Choroid plexus epithelial cell (primary cell): ENCODE measurements at regions not wholly inside any gene's neighbourhood (a gene's known extent, or its start where the extent isn't known, plus 50 kb on each side); places are given as distances from the start of the nearest gene placed in this dataset.

Experiments used
- DNase-seq: peaks from one replicate; pipeline ENCODE4 v3.0.0-alpha.2; 2010; ENCODE audit warnings: low read depth
- H3K4me3 ChIP-seq: 2 replicates; pipeline ENCODE4 v1.5.1; 2011; ENCODE audit warnings: low read depth, mild to moderate bottlenecking, control low read depth, low read length, moderate library complexity
- TF ChIP-seq, protein P1 (sequence below): conservative IDR thresholded peaks from 2 replicates; pipeline ENCODE4 v1.5.1; 2011; ENCODE audit warnings: low read depth, mild to moderate bottlenecking, control low read depth, inconsistent platforms, low read length, moderate library complexity

- TF ChIP-seq, protein P1, sequence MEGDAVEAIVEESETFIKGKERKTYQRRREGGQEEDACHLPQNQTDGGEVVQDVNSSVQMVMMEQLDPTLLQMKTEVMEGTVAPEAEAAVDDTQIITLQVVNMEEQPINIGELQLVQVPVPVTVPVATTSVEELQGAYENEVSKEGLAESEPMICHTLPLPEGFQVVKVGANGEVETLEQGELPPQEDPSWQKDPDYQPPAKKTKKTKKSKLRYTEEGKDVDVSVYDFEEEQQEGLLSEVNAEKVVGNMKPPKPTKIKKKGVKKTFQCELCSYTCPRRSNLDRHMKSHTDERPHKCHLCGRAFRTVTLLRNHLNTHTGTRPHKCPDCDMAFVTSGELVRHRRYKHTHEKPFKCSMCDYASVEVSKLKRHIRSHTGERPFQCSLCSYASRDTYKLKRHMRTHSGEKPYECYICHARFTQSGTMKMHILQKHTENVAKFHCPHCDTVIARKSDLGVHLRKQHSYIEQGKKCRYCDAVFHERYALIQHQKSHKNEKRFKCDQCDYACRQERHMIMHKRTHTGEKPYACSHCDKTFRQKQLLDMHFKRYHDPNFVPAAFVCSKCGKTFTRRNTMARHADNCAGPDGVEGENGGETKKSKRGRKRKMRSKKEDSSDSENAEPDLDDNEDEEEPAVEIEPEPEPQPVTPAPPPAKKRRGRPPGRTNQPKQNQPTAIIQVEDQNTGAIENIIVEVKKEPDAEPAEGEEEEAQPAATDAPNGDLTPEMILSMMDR: no peak
- no peak overlapping the region for H3K4me3 ChIP-seq
- DNase-seq: no peak
Measured at GRCh38 chr12:86799616-86800015, 543.4 kb upstream of the MGAT4C start.

GRCh38 chr12:86796550-86796949 lies 540.4 kb upstream of the MGAT4C start:
- TF ChIP-seq, protein P1: no peak
- no peak for DNase-seq
- no peak overlapping the region for H3K4me3 ChIP-seq

DNA sequence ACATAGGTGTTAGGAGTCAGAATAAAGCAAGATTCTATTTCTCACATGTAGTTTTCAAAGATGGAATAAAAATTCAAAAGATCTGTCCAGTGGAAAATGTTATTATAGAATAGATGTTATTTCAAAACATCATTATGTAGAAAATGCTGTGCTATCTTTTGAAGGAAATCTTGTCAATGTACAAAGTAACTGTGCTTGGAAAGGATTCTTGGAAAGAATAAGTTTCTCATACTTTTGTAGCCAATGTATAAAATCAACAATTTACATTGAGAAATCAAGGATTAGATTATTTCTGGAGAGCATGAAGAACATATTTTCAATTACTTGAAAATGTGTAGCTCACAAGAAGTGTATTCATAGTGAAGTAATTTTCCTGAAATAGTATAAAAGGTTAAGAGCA lies 532.5 kb upstream of the MGAT4C start:
- no peak overlapping the region for H3K4me3 ChIP-seq
- TF ChIP-seq, protein P1: no peak
- peak; percentile 21 for DNase-seq

- DNase-seq: no peak
- TF ChIP-seq, protein P1: no peak
- no peak overlapping the region for H3K4me3 ChIP-seq
Measured at GRCh38 chr12:86787419-86787818, 531.2 kb upstream of the MGAT4C start.

GRCh38 chr12:86777325-86777724 lies 521.1 kb upstream of the MGAT4C start:
- TF ChIP-seq, protein P1: no peak
- no peak for DNase-seq
- H3K4me3 ChIP-seq: no peak overlapping the region

DNA sequence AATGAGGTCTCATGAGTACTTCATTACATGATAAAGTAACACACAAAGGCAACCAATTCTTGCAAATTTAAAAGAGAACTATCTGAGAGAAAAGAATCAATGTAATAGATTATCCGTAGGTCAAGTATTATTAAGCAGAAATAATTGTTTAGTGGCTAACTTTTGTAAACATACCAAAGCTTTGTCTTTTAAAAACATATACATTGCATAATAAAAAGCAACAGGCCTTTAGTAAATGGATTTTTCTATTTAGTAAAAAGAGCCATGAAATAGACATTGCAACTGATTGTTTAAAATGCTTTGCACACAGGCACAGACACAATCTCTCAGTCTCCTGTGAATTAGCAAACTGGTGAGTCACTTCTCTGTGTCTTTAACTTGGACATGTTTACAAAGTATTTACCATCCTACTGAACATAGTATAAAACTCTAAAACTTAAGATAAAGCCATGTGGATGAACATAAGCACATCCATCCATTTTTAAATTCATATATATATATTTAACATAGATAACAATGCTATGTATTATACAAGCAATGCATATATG lies 518.7 kb upstream of the MGAT4C start:
- peak; percentile 54 for DNase-seq
- TF ChIP-seq, protein P1: no peak

DNA sequence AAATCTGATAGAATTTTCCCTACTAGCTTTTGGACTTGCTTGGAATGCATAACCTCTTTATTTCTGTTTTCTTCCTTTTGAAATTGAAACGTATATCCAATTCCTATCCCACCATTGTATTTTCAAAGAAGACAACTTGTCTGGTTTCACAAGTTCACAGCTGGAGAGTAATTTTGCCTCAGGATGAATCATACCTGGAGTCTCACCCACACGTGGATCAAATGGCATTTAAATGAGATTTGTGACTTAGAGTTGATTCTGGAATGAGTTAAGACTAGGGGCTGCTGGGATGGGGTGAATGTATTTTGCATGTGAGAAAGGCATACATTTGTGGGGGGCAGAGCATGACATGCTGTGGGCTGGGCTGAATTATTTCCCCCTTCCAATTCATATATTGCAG lies 516.5 kb upstream of the MGAT4C start:
- peak; percentile 55 for DNase-seq
- TF ChIP-seq, protein P1: no peak
- no peak overlapping the region for H3K4me3 ChIP-seq

More for the DNA sequence above, 518.7 kb upstream of the MGAT4C start:
- H3K4me3 ChIP-seq: no peak overlapping the region
